ENCODE measurements at regions not wholly inside any gene's neighbourhood (a gene's known extent, or its start where the extent isn't known, plus 50 kb on each side); places are given as distances from the start of the nearest gene placed in this dataset.

DNA sequence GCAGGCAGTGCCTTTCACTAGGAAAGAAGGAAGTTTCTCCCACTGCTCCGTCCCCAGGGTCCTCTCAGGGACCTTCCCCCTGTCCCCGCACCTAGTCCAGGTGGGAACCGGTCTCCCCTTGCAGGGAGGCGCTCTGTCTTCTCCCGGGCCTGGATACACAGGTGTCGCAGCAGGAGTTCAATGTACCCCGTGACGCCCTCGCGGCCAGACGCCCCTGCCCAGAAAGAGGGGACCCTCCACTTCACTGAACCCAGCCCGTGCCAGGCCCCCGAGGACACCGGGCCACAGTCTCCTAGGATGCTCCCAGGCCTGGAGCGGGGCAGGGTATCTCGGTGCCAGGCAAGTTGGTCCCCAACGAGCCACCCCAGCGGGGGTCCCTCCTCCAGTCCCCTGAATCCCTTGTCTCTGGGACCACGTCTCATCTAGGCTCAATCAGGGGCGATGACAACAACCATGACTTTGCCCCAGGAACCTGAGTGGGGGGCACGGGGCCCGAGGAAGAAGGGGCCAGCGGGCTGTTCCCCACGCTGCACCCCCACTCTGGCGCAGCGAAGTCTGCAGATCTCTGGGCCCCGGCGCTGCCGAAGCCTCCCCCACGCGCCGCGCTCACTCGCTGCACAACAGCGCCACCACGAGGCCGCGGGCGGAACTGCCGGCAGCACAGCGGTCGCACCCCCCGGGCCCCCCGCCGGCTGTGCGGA is 103.0 kb downstream of the EDN3 start (continued):
- TF ChIP-seq RBBP5 (IDR thresholded peaks at IDR 0.05; ENCODE audit: borderline replicate concordance, low read depth, low read length): peak; percentile 43; the same call in 1 of the 2 replicates
- 0 out of 2 replicates have a peak, but pooled peaks have one; percentile 16 for TF ChIP-seq CHD2 (IDR thresholded peaks at IDR 0.05; ENCODE audit: low read length)
